Activated naive CD4-positive, alpha-beta T cell treated with anti-CD3 and anti-CD28 coated beads, Interleukin-2, amount 50 U/mL, for 72 hours (primary cell): ENCODE measurements at regions not wholly inside any gene's neighbourhood (a gene's known extent, or its start where the extent isn't known, plus 50 kb on each side); places are given as distances from the start of the nearest gene placed in this dataset.

ENCODE experiments used
- ATAC-seq, 2 donors: fragments of 150-1000 bp; cut with Tn5 transposase; 2 replicates each; pipeline ENCODE4 v1.10.0; 2021; ENCODE audit warnings: mild to moderate bottlenecking in 2 of 2, moderate library complexity in 2 of 2
- DNase-seq, 2 donors: peaks; one replicate each; pipeline ENCODE4 v3.0.0; 2021 to 2022; ENCODE audit warnings: low spot score in 2 of 2
- H3K27ac Mint-ChIP-seq, 2 donors: one replicate each; pipeline ENCODE4 v1.8.0; 2022; ENCODE audit warnings: mild to moderate bottlenecking in 2 of 2, mixed read lengths in 2 of 2
- H3K36me3 Mint-ChIP-seq, 2 donors: one replicate each; pipeline ENCODE4 v1.8.0; 2022; ENCODE audit warnings: mixed read lengths in 2 of 2
- H3K9me3 Mint-ChIP-seq, 2 donors: one replicate each; pipeline ENCODE4 v1.8.0; 2022; ENCODE audit warnings: mixed read lengths in 2 of 2

DNA sequence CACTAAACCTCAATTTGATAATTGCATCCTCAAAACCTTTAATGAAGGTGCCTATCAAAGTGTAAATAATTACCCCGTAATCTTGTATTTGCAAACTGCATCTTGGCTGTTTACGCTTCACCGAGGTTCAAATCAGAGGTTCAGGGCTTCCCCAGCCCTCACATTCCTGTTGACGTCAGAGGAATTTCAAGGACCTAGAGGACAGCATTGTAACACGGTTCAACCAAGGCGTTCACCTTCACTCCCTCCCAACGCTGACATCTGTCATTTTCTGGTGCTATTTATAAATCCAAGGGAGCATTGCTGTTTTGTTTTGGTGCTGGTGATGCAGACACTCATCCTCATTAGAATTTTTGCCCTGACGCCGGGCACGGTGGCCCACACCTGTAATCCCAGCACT is 691.6 kb upstream of the RBFOX1 start:
- DNase-seq (no peak), ATAC-seq (no peak)
- H3K27ac Mint-ChIP-seq, result no peak overlapping the region
- no peaks in the 10 kb centered on the region for H3K36me3 Mint-ChIP-seq
- H3K9me3 Mint-ChIP-seq, result no peaks in the 10 kb centered on the region

DNA sequence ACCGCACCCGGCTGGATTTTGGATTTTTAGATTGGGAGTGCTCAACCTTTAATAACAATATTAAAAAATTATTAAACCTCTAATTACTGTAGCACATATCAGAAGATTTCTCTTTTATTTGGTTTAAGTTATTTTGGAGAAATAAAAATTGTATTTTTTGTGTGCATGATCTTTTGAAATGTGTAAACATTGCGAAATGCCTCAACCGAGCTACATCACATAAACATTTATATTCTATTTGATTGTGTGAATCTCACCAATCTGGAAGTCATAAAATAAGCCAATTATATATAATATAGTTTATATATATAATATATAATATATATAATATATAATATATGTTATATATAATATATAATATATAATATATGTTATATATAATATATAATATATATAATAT is 696.2 kb upstream of the RBFOX1 start:
- H3K36me3 Mint-ChIP-seq, result no peaks in the 10 kb centered on the region
- H3K9me3 Mint-ChIP-seq, result no peaks in the 10 kb centered on the region
- H3K27ac Mint-ChIP-seq, result no peak overlapping the region
- ATAC-seq (no peak), DNase-seq (no peak)

DNA sequence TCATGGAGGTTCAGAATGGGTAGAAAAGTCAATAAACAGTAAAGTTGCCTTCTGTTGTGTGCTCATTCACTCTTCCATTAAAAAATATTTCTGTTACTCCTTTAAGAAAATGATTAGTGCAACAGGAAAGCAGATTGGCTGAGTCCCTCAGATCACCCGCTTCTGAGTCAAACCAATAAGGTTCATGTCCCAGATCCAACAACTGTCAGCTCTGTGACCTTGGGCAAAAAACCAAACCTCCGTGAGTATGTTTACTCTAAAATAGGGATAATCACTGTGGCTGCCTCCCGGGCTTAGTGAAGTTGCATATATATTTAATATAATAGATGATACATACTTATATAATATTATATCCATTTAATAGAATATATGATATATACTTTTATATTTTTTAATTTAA is 698.5 kb upstream of the RBFOX1 start:
- no peak for DNase-seq
- Mint-ChIP-seq H3K9me3 (peaks cover 0 to 4% of the 10 kb centered on the region in 2 donors), H3K36me3 (no peaks in the 10 kb centered on the region), H3K27ac (no peak overlapping the region)
- no peak for ATAC-seq

DNA sequence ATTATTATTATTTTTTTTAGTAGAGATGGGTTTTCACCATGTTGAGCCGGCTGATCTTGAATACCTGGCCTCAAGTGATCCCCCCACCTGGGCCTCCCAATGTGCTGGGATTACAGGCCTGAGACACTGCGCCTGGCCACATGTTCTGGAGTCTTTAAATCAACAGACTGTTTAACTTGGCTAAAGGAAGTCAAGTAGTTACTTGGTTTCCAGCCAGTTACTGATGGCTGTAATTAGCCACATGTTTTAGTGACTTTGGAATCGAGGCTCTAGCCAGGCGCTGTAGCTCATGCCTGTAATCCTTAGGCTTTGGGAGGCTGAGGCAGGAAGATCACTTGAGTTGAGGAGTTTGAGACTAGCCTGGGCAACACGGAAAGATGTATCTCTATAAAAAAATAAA is 699.2 kb upstream of the RBFOX1 start:
- DNase-seq (no peak), ATAC-seq (no peak)
- H3K36me3 Mint-ChIP-seq, result no peaks in the 10 kb centered on the region
- peaks cover 0 to 4% of the 10 kb centered on the region in 2 donors for H3K9me3 Mint-ChIP-seq
- H3K27ac Mint-ChIP-seq, result no peak overlapping the region

DNA sequence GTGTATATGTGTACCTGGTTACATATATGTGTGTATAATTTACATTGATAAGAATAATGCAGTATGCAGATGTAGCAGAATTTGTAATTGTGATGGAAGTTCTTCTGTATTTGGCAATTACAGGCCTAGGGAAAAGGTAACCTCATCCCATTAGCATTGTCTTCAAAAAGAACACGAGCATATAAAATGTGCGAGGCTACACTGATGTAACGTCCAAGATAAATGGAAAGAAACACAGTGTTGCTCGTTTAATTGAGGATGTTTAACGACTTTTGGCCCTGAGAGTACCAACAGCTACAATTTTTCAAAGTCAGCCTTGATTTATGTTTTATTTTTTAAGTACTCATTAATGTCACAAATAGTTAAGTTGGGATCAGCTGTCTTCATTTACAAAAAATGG is 703.5 kb upstream of the RBFOX1 start:
- ATAC-seq (no peak), DNase-seq (no peak)
- H3K9me3 Mint-ChIP-seq, result peaks cover 4 to 8% of the 10 kb centered on the region in 2 donors
- no peaks in the 10 kb centered on the region for H3K36me3 Mint-ChIP-seq
- H3K27ac Mint-ChIP-seq, result no peak overlapping the region

DNA sequence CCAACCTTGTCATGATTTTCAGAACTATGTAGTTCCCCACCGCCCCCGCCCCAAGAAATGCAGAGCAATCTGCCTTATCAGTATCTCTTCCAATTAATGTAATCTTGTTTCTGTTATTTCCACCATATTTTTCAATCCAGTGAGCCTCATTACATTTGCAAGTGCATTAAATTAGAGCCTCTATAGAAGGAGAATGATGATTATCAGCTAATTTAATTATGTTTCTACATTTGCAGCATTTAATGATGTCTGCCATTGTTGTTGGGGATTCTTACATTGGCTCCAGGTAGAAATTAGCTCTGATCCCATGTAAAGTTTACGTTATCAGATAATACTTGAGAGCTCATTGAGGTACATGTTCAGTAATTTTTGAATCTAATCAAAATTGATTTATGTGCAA is 707.0 kb upstream of the RBFOX1 start:
- no peak for DNase-seq
- Mint-ChIP-seq H3K36me3 (peaks cover 0 to 3% of the 10 kb centered on the region in 2 donors), H3K27ac (no peak overlapping the region), H3K9me3 (peaks cover 9 to 17% of the 10 kb centered on the region in 2 donors)
- ATAC-seq, result no peak

DNA sequence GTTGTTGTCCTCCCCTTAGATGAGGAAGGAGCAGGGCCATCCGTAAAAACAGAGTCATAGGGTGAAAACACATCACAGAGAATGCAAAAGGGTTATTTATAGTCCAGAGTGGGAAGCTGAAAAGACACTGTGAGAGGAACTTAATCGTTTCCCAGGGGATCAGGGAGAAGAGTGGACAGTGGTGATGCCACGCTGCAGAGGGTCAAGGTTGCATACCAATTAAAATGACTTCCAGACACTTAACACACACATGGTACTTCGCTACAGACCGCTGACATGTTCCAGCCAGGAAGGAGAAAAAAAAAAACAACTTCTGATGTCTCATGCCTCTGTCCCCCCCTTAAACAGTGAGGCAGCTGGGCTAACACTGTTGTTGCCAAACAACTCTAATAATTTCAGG is 713.8 kb upstream of the RBFOX1 start:
- Mint-ChIP-seq H3K9me3 (peaks cover 26 to 36% of the 10 kb centered on the region in 2 donors), H3K27ac (no peak overlapping the region), H3K36me3 (peaks cover 0 to 11% of the 10 kb centered on the region in 2 donors)
- no peak for DNase-seq
- no peak for ATAC-seq

DNA sequence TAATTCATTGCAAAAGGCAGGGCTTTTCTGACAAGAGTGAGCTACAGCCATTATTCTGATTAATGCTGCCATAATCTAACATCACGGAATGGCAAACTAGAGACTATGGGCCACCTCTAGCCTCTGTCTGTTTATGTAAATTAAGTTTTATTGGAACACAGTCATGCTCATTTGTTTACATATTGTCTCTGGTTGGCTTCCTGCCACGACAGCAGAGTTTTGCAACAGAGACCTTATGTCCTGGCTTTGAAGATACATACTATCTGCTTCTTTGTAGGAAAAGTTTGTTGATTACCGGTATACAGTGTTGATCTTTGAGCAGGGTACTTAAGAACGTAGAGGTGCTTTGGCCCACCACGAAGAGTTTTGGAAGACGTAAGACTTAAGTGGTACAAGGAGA is 715.9 kb upstream of the RBFOX1 start:
- no peak for DNase-seq
- Mint-ChIP-seq H3K9me3 (peaks cover 30 to 39% of the 10 kb centered on the region in 2 donors), H3K27ac (no peak overlapping the region), H3K36me3 (peaks cover 0 to 11% of the 10 kb centered on the region in 2 donors)
- no peak for ATAC-seq

DNA sequence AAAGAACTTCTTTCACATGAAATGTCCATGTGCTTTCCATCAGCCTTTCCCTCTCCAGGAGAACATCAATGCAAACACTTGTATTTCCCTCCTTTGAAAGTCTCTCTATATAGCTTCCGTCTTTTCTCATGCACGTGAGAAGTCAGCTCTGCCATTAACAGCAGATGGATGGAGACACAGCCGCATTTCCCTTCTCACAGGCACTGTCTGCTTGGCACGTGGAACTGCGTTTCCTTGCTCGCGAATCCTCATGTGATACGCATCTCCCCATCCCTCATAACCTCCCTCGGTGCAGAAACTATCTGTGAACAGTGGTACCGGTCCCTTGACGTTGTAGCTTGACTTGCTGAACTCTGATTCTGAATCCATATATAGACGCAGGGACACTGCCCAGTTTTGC is 717.0 kb upstream of the RBFOX1 start:
- ATAC-seq (no peak), DNase-seq (no peak)
- Mint-ChIP-seq H3K27ac (no peak overlapping the region), H3K36me3 (peaks cover 0 to 8% of the 10 kb centered on the region in 2 donors), H3K9me3 (peaks cover 25 to 34% of the 10 kb centered on the region in 2 donors)

DNA sequence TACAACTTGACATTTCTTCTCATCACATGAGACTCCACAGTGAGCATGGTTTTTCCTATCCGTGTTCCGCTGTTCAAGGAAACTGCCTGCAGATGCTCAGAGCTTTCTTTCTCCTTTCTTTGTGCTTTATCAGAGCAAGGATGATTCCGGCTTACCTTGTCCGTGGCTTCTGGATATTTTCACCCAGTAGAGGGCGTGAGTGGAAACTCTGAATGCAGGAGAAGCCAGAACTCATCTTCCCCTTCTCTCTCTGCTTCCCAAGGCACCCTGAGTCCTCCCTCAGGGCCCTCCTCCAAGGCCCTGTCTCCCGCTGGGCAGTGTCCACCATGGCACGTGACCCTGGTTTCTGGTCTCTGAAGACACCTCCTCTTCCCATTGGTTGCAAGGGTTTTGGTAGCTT is 721.1 kb upstream of the RBFOX1 start:
- DNase-seq, result no peak
- no peak overlapping the region for H3K27ac Mint-ChIP-seq
- H3K36me3 Mint-ChIP-seq, result no peaks in the 10 kb centered on the region
- peaks cover 8 to 10% of the 10 kb centered on the region in 2 donors for H3K9me3 Mint-ChIP-seq
- ATAC-seq, result no peak

DNA sequence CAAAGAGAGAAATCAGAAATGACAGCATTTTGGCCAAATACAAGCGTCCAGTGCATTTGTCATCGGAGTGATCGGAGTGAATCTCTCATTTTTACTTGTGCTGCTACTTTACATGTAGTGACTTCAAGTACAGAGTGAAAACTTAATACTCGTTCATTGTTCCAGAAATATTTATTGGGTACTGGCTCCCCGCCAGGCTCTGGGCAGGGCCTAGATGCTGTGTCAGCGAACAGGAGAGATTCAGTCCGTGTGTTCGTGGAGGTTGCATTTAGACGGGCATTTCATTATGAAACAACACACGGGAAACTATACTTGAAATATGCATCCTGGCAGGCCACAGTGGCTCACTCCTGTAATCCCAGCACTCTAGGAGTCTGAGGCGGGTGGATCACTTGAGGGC is 727.2 kb upstream of the RBFOX1 start:
- Mint-ChIP-seq H3K36me3 (no peaks in the 10 kb centered on the region), H3K27ac (no peak overlapping the region), H3K9me3 (peaks cover 0 to 3% of the 10 kb centered on the region in 2 donors)
- DNase-seq (no peak), ATAC-seq (no peak)

DNA sequence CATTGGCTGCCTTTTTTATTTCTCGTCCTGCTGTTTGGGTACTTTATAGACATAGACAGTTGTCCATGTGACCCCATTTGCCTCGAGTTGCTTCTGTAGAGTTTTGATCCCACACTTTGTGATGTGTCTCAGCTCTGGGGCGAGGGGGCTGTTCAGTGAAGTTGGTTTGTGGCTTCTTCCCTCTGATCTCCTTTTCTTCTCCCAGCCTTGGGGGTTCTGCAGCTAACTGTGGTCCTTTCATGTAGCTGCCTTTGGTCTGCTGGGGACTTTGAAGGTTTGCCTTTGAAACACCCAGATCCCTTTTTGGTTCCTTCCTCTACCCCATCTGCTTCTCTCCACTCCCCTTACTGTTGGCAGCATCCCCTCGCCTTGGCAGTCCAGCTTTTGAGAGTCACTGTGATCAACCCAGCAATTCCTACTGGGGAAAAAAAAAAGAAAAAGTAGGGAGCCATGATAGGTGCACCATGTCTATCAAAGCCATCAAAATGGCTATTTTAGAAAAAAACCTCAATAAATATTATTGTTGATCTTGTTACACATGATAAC is 728.8 kb upstream of the RBFOX1 start:
- H3K9me3 Mint-ChIP-seq, result peaks cover 0 to 1% of the 10 kb centered on the region in 2 donors

DNA sequence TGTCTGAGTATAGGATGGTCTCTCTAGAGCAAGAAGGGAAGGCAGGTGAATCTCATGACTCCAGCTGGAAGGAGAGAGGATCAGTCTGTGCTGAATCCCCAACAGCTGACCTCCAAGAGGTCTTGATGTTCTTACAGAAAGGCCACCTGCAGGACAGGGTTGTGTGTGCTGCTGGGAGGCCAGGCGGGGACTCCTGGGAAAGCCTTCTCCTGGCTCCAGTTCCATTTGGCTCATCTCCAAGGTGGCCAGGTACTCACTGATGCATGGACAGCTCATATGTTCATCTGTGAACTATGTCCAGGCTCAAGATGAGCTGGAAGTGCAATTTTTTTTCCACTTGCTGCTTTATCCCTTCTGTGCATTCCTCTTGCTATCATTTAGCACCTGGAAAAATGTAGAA is 730.2 kb upstream of the RBFOX1 start:
- DNase-seq (no peak), ATAC-seq (no peak)
- no peaks in the 10 kb centered on the region for H3K9me3 Mint-ChIP-seq

More for the DNA sequence above, 728.8 kb upstream of the RBFOX1 start:
- H3K36me3 Mint-ChIP-seq, result no peaks in the 10 kb centered on the region
- DNase-seq (no peak), ATAC-seq (no peak)
- no peak overlapping the region for H3K27ac Mint-ChIP-seq

DNA sequence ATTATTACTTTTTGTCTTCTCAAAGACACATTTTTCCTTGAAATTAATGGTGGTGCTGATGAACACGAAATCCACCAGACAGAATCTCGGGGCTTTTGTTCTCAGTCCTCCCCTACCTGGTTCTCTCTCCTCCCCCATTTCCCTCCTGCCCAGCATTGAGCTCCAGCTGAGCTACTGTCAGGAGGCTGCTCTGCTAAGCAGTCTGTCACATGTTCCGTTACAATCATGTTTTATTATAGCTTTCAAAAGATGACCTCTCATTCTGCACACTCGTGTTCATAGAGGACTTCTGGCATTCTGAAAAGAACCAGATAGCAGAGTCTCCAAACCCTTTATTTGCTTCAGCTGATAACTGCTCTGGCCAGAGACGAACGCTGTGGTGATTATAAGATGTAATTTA is 732.5 kb upstream of the RBFOX1 start:
- ATAC-seq, result no peak
- no peak for DNase-seq
- no peaks in the 10 kb centered on the region for H3K9me3 Mint-ChIP-seq
- H3K36me3 Mint-ChIP-seq, result no peaks in the 10 kb centered on the region
- H3K27ac Mint-ChIP-seq, result no peak overlapping the region

More for the DNA sequence above, 730.2 kb upstream of the RBFOX1 start:
- Mint-ChIP-seq H3K36me3 (no peaks in the 10 kb centered on the region), H3K27ac (no peak overlapping the region)

DNA sequence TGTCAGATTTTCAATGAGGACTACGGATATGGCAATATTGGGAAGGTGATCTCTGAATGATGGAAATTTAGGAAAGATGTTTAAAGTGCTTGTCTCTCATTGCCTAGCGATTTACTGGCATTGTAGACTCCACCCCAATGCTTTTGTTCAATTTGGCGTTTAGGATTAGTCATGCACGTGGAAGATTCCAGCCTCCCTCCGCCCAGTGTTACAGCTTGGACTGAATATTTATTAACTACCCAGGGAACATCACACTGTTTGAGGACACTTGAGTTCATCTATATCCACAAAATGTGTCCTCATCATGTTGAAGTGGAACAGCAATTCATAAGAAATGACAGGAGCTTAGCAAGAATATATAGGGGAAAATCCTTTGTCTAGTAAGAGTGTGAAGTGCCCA is 738.8 kb upstream of the RBFOX1 start:
- Mint-ChIP-seq H3K36me3 (no peaks in the 10 kb centered on the region), H3K9me3 (peaks cover 6 to 18% of the 10 kb centered on the region in 2 donors), H3K27ac (no peak overlapping the region)
- ATAC-seq (no peak), DNase-seq (no peak)

DNA sequence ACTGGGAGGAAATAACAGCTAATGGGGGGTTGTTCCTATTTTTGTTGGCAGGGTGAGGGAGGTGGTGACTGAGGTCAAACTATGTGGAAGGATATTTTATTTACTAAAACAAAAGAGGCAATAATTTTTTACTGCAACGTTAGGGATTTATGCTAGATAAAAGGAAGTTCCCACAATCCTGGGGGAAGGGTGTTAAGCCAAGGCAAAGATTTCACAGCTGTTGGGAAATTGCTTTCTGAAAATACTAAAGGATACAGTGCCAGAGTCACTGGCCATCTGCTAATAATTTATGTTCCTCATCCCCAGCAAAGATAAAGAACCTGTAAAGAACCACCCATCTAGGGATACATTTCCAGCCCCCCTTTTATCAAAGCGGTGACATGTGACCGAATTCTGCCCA is 756.0 kb upstream of the RBFOX1 start:
- H3K27ac Mint-ChIP-seq, result no peak overlapping the region
- ATAC-seq (no peak), DNase-seq (no peak)
- peaks cover 9 to 14% of the 10 kb centered on the region in 2 donors for H3K9me3 Mint-ChIP-seq
- peaks cover 0 to 5% of the 10 kb centered on the region in 2 donors for H3K36me3 Mint-ChIP-seq

DNA sequence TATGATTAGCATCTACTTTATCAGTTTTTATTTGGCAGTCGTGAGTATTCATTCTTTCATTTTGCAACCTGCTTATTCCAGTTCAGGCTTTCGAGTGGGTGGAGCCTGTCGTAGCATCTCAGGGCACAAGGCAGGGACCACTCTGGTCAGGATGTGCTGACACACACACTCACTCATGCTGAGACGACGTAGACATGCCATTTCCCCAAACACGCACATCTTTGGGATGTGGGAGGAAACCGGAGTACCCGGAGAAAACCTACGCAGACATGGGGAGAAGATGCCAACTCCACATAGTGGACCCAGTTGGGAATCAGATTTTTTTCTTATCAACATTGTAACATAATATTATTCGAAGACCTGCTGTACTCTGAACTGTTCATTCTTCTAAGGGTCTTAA is 756.5 kb upstream of the RBFOX1 start:
- DNase-seq (no peak), ATAC-seq (no peak)
- Mint-ChIP-seq H3K27ac (no peak overlapping the region), H3K36me3 (peaks cover 0 to 5% of the 10 kb centered on the region in 2 donors), H3K9me3 (peaks cover 9 to 14% of the 10 kb centered on the region in 2 donors)

DNA sequence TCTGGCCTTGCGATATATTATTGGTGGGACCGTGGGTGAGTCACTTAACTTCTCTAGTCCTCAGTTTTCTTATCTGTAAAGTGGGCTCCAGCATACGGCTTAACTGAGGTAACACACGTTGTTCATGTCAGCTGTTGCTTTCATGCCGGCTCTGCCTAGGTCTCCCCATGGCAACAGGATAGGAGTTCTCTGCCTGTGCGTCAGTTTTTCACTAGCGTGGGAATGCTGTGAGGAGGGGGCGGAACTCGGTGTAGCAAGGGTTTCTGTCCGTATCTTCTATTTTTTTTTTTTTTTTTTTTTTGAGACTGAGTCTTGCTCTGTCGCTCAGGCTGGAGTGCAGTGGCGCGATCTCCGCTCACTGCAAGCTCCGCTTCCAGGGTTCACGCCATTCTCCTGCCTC is 758.5 kb upstream of the RBFOX1 start:
- H3K27ac Mint-ChIP-seq, result no peak overlapping the region
- ATAC-seq (no peak), DNase-seq (no peak)
- peaks cover 0 to 5% of the 10 kb centered on the region in 2 donors for H3K36me3 Mint-ChIP-seq
- peaks cover 9 to 20% of the 10 kb centered on the region in 2 donors for H3K9me3 Mint-ChIP-seq

DNA sequence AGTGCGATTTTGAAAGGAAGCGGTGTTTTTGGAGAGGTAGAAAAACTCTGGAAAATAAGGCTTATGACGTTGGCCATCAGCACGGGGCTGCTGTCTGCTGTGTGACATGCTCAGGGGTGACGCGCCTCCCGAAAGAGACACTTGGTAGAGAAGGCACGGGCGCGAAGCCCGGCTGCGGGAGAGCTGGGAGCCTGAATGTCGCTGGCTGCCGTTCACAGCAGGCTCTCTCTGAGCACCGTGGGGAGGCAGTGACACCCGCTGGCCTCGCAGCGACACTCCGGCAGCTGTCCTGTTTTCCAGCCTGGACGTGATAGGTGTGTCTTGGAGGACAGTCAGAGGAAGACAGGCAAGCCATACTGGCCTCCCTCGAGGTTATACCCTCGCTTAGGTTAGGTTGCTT is 759.1 kb upstream of the RBFOX1 start:
- peaks cover 0 to 5% of the 10 kb centered on the region in 2 donors for H3K36me3 Mint-ChIP-seq
- peaks cover 9 to 20% of the 10 kb centered on the region in 2 donors for H3K9me3 Mint-ChIP-seq
- H3K27ac Mint-ChIP-seq, result no peak overlapping the region

More for the DNA sequence above, 759.1 kb upstream of the RBFOX1 start:
- DNase-seq (no peak), ATAC-seq (no peak)
